Gastroesophageal sphincter (tissue), 4 donors: ENCODE measurements at regions not wholly inside any gene's neighbourhood (a gene's known extent, or its start where the extent isn't known, plus 50 kb on each side); places are given as distances from the start of the nearest gene placed in this dataset.

Source experiments
- ATAC-seq: fragments of 150-250 bp; one replicate; pipeline ENCODE4 v1.9.1; 2016; ENCODE audit warnings: mild to moderate bottlenecking, moderate library complexity
- H3K27ac ChIP-seq, 4 donors: fragments of 200-600 bp; sonication (generic) in 3 of 4; 1 replicate in 3 of 4; 2 replicates in 1 of 4; pipeline ENCODE4 v1.5.1; 2016 to 2019
- H3K27me3 ChIP-seq: fragments of 200-600 bp; sonication (generic); one replicate; pipeline ENCODE4 v1.5.1; 2019
- H3K36me3 ChIP-seq, 2 donors: fragments of 200-600 bp; sonication (generic); one replicate each; pipeline ENCODE4 v1.5.1; 2019; ENCODE audit warnings: control low read depth in 1 of 2
- H3K4me1 ChIP-seq, 3 donors: fragments of 200-600 bp; sonication (generic); 1 replicate in 2 of 3; 2 replicates in 1 of 3; pipeline ENCODE4 v1.5.1; 2016 to 2019; ENCODE audit warnings: control low read depth in 2 of 3
- H3K4me3 ChIP-seq, 2 donors: fragments of 200-600 bp; sonication (generic); one replicate each; pipeline ENCODE4 v1.5.1; 2019; ENCODE audit warnings: mild to moderate bottlenecking in 1 of 2, moderate library complexity in 1 of 2
- H3K9me3 ChIP-seq, 3 donors: fragments of 200-600 bp; sonication (generic); one replicate each; pipeline ENCODE4 v1.5.1; 2017 to 2019; ENCODE audit warnings: control low read depth in 2 of 3
- CTCF ChIP-seq, 4 experiments: fragments of 200-600 bp in 2 of 4; fragments of 450-650 bp in 2 of 4; sonication (generic) in 1 of 4; IDR thresholded peaks; one replicate each; pipeline ENCODE4 v1.5.1; 2017 to 2019; ENCODE audit warnings: antibody characterized with exemption in 4 of 4, mild to moderate bottlenecking in 2 of 4, moderate library complexity in 2 of 4
- EP300 ChIP-seq: sonication (generic); formaldehyde crosslinking; IDR thresholded peaks from one replicate; pipeline ENCODE4 v1.6.1; 2017; ENCODE audit warnings: antibody characterized with exemption, mild to moderate bottlenecking
- POLR2A ChIP-seq, 2 donors: fragments of 450-650 bp; IDR thresholded peaks; one replicate each; pipeline ENCODE4 v1.6.1; 2017; ENCODE audit warnings: antibody characterized with exemption in 2 of 2, mild to moderate bottlenecking in 2 of 2, moderate library complexity in 1 of 2
- POLR2AphosphoS5 ChIP-seq: sonication (generic); formaldehyde crosslinking; IDR thresholded peaks from one replicate; pipeline ENCODE4 v1.6.1; 2017; ENCODE audit warnings: antibody characterized with exemption
- WGBS, 2 donors: methylation state at CpG; one replicate each; pipeline ENCODE4 v1.1.5; 2018; ENCODE audit warnings: low coverage in 1 of 2; 5-methylcytosine and 5-hydroxymethylcytosine counted together

DNA sequence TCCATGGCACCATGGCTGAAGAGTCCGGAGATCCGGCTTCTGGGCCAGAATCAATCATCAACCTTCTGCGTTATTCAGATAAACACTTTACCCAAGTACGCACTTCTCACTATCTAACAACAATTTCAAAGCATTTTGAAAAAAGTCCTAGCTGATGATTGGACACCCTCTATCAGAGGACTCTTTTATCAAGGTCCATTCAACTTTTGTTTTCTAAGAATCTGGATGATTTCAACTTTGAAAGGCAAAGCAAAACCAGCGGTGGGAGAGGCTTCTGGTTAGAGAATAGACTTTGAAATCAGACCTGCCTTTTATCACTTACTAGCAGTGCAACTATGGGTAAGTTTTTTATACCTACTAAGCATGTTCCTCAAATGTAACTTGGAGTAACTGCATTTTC, 293.6 kb upstream of the TNP1 start:
- H3K27me3 ChIP-seq = no peaks in the 10 kb centered on the region
- TF ChIP-seq CTCF (IDR thresholded peaks at IDR 0.05) (no peak), POLR2A (IDR thresholded peaks at IDR 0.05) (no peak), POLR2AphosphoS5 (no peak), EP300 (no peak)
- H3K36me3 ChIP-seq = no peaks in the 10 kb centered on the region
- H3K4me1 ChIP-seq = no peaks in the 10 kb centered on the region
- 93 to 94% methylated on average over 3 to 5 of the region's 5 CpGs for WGBS, 2 donors
- no peak overlapping the region for H3K27ac ChIP-seq
- no peak overlapping the region for H3K4me3 ChIP-seq
- no peak for ATAC-seq
- H3K9me3 ChIP-seq = no peaks in the 10 kb centered on the region

GRCh38 chr2:217152831-217153230, 293.0 kb upstream of the TNP1 start:
- TF ChIP-seq CTCF (IDR thresholded peaks at IDR 0.05) (no peak), EP300 (no peak), POLR2AphosphoS5 (no peak), POLR2A (IDR thresholded peaks at IDR 0.05) (no peak)
- WGBS, 2 donors = 68 to 76% methylated on average over 2 to 3 of the region's 3 CpGs
- no peaks in the 10 kb centered on the region for H3K36me3 ChIP-seq
- ATAC-seq = no peak
- no peaks in the 10 kb centered on the region for H3K27me3 ChIP-seq
- H3K27ac ChIP-seq = no peak overlapping the region
- no peaks in the 10 kb centered on the region for H3K4me1 ChIP-seq
- H3K9me3 ChIP-seq = no peaks in the 10 kb centered on the region
- H3K4me3 ChIP-seq = no peak overlapping the region

GRCh38 chr2:217151509-217152206, 291.8 kb upstream of the TNP1 start:
- 64 to 71% methylated on average over 5 to 10 of the region's 10 CpGs for WGBS, 2 donors
- Histone ChIP-seq H3K4me1 (no peaks in the 10 kb centered on the region), H3K27ac (no peak overlapping the region), H3K4me3 (no peak overlapping the region), H3K27me3 (no peaks in the 10 kb centered on the region), H3K9me3 (no peaks in the 10 kb centered on the region), H3K36me3 (no peaks in the 10 kb centered on the region)
- no peak for ATAC-seq
- TF ChIP-seq CTCF (IDR thresholded peaks at IDR 0.05) (no peak), POLR2AphosphoS5 (no peak), POLR2A (IDR thresholded peaks at IDR 0.05) (no peak), EP300 (no peak)

- TF ChIP-seq POLR2A (IDR thresholded peaks at IDR 0.05) (no peak), POLR2AphosphoS5 (no peak), CTCF (IDR thresholded peaks at IDR 0.05) (no peak), EP300 (no peak)
- no peaks in the 10 kb centered on the region for H3K36me3 ChIP-seq
- no peaks in the 10 kb centered on the region for H3K4me1 ChIP-seq
- 88 to 89% methylated on average over 3 to 4 of the region's 4 CpGs for WGBS, 2 donors
- no peak overlapping the region for H3K4me3 ChIP-seq
- no peak for ATAC-seq
- H3K9me3 ChIP-seq = no peaks in the 10 kb centered on the region
- no peaks in the 10 kb centered on the region for H3K27me3 ChIP-seq
- no peak overlapping the region for H3K27ac ChIP-seq
Measured at GRCh38 chr2:217150236-217150635, 290.4 kb upstream of the TNP1 start.

DNA sequence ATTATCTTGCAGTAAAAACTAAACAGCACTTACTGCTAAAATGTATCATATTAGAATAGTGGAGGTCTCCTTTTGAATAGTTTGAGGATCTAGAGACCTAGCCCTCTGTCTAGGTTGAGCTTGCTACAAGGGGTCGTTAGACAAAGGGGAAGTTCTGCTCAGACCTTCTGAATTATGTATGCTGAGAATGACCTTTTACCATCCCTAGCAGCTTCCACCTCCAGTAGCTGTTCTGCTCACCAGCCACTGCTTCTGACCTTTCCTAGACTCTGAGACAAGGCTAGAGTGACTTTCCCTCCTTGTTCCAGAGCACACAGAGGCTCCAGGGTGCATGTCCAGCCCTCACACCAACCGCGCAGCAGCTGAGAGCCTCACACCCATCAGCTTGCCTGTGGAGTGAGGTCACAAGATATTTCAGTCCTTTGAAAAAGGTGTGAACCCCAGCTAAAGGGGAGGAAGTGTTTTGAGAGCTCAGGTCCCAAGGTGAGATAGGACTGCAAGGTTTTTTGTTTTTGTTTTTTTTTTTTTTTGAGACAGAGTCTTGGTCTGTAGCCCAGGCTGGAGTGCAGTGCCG, 289.3 kb upstream of the TNP1 start:
- no peak overlapping the region for H3K27ac ChIP-seq
- WGBS, 2 donors = 88 to 91% methylated on average over 3 to 4 of the region's 4 CpGs
- TF ChIP-seq CTCF (IDR thresholded peaks at IDR 0.05) (no peak), POLR2AphosphoS5 (no peak), EP300 (no peak)

More for the DNA sequence above, 289.3 kb upstream of the TNP1 start:
- Histone ChIP-seq H3K4me3 (no peak overlapping the region), H3K27me3 (no peaks in the 10 kb centered on the region), H3K4me1 (no peaks in the 10 kb centered on the region), H3K36me3 (no peaks in the 10 kb centered on the region), H3K9me3 (no peaks in the 10 kb centered on the region)
- no peak for ATAC-seq
